ENCODE measurements at regions not wholly inside any gene's neighbourhood (a gene's known extent, or its start where the extent isn't known, plus 50 kb on each side); places are given as distances from the start of the nearest gene placed in this dataset.
A peak's percentile ranks its signal among the peaks of the same experiment; 100 is the strongest.

- DNase-seq (ENCODE audit: low read depth, low spot score): no peak
Observed at GRCh38 chr6:44706011-44706410, 318.5 kb downstream of the CDC5L start.

DNA sequence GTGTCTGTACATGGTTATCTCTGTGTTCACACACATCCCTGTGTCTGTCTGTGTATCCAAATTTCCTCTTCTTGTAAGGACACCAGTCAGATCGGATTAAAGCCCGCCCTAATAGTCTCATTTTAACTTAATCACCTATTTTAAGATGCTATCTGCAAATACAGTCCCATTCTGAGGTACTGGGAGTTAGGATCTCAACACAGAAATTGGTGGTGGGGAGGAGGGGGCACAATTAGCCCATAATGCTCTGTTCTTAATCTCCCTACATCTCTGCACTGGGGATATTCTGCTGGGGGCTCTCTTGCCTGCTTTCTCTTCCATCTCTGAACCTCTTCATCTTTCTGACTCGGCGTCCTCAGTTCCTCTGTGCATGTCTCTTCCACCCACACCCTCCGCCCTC is 320.7 kb downstream of the CDC5L start:
- DNase-seq (ENCODE audit: low read depth, low spot score): no peak

GRCh38 chr6:44712353-44713111 is 325.0 kb downstream of the CDC5L start:
- peak; percentile 33 for DNase-seq (ENCODE audit: low read depth, low spot score)

DNA sequence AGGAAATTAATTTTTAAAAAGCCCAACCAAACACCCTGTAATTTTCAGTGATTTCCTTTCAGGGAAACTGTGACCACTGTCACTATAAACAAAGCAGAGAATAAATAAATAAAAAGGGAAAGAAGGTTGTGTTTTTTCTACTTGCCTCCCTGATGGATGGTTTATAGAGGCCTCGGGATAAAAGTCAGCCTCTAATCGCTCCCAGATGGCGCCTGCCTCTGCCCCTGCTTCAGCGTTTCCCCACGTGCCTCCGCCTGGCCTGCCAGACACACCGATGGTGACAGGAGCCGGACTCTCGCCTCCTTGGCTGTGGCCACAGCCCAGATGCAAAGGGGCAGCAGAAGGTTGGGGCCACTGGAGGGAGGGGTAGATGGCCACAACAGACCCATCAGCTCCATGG is 327.7 kb downstream of the CDC5L start:
- DNase-seq (ENCODE audit: low read depth, low spot score): no peak

DNA sequence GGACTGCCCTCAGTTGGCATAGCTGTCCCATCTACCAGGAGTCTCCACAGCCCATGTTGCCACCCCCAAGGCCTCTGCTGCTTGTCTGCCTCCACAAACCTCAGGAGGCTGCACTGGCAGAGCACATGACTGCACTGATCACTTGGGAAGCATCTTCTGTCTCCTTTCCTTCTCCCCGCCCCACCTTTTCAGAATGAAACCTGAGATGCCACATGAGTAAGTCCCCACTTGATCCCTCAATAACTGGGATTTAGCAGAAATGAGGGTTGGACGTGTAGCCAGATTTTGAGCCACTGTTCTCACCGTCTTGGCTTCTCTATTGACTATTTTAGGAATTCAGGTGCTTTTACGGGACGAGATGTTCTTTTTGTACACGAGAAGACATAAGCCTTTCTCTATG is 328.4 kb downstream of the CDC5L start:
- no peak for DNase-seq (ENCODE audit: low read depth, low spot score)

- no peak for DNase-seq (ENCODE audit: low read depth, low spot score)
Observed at GRCh38 chr6:44717431-44717830, 329.9 kb downstream of the CDC5L start.

DNA sequence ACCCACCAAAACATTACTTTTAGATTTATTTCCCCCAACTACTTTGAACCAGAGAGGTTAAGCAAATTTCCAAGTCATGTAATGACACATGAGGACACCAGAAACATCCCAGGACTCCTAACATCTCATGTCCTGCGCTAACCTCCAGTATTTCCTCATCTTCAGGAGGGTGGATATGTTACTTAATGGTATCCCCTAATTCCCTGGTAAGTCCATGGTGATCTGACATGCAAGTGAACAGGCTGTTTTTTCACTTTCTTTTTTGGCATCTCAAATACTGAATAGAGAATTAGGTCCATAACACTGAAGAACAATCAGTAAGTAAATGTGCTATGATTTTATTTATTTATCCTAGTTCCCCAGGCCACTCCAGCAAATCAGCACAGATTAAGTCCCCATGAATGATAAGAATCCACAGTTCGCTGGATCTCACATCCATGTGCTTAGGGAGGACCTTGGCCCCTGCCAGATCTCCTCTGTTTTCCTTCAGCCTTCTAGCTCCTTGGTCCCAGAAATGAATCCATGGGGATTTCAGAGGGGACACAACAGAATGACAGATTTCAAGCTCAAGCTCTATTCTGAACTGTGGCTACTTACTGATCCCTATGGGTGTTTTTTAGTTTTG is 334.6 kb downstream of the CDC5L start:
- no peak for DNase-seq (ENCODE audit: low read depth, low spot score)

- no peak for DNase-seq (ENCODE audit: low read depth, low spot score)
Observed at GRCh38 chr6:44722736-44723135, 335.2 kb downstream of the CDC5L start.

DNA sequence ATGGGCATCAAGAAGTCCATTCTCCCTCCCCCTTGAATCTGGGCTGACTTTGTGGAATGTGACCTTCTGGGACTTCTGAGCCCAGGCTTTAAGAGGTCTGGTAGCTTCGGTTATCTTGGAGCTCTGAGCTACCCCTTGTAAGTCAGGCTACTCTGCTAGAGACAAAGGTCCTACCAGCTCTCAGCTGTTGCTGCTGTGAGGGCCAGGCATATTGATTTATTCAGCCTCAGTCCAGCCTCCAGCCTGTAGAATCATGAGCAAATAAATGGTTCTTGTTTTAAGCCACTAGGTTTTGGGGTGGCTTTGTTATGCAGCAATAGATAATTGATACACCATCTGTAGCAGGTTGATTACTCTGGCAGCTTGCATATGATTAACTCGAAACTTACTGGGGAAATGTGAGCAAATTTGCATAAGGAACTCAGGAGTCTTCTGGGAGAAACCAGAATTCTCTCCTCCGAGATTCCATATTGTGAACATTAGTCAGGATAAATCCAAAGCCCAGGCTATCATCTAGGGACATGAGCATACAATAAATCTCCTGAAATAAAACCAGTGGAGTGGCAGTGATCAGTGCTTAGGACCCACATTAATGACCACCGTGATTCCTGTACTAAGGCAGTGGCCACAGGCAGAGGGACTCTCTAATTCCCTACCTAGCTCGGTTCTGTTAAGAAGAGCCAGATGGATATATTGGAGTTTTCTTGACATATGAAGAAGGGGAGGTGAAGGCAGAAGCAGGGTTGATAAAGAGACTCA is 336.1 kb downstream of the CDC5L start:
- DNase-seq (ENCODE audit: low read depth, low spot score): no peak

DNA sequence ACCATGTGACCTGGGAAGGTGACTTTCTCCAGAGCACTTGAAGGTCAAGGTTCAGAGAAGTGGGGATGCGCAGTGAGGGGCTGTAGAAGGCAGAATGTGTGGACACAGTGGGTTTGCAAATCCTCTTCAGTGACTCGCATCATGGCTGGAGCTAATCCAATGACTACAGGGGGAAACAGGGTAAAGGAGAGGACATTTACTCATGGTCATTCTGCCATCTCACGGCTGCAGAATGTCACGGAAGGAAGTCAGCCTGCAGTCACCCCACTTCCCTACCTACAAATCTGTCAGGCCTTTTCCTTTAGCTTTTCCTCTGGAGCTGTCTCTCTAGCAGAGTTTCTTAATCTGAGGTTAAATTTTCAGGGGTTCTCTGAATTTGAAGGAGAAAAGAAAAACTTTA is 337.6 kb downstream of the CDC5L start:
- DNase-seq (ENCODE audit: low read depth, low spot score): no peak

- DNase-seq (ENCODE audit: low read depth, low spot score): peak; percentile 54
Observed at GRCh38 chr6:44727651-44728630, 340.4 kb downstream of the CDC5L start.

DNA sequence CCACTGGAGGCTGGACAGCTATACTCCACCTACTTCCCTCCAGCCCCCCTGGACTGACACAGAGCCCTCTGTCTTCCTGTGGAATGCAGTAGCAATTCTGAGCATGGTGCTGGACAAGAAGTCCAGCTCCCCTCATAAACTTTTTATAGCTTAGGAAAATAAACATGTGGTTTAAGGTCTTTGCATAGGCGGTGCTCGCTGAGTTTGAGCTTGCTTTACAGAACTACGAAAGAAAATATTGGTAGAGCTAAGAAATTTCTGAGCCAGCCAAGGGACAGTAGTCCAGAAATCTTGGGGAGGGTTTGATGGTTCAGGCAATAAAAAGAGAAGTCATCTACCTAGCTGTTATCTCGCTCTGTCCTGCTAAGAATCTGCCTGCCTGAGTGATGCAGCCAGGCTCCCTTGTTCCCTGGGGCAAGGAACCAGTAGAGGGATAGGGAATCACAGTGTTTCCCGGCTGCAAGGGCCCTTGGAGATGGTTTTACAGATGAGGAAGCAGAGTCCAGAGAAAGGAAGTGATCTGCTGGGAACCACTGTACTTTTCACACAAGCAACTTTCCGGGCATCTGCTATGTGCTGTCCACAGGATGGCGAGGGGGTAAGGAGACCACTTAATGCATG is 343.4 kb downstream of the CDC5L start:
- peak; percentile 74 for DNase-seq (ENCODE audit: low read depth, low spot score)

GRCh38 chr6:44731485-44732095 is 344.1 kb downstream of the CDC5L start:
- no peak for DNase-seq (ENCODE audit: low read depth, low spot score)

GRCh38 chr6:44732243-44732642 is 344.7 kb downstream of the CDC5L start:
- DNase-seq (ENCODE audit: low read depth, low spot score): no peak

DNA sequence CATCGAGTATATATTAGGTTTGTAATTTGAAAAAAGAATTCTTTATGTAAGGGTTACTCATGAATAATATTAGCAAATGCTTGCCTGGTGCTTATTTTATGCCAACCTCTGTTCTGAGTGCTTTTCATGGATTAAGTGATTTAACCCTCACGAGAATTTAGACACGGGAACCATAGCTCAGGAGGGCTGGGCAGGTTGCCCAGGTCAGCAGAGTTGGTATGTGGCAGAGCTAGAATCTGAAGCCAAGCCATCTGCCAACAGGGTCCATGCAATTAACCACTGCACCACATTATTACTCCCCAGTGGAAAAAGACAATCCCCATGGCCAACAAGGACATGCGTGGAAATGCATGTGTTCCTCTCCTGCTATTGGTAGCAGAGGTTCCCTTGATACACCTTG is 345.6 kb downstream of the CDC5L start:
- DNase-seq (ENCODE audit: low read depth, low spot score): no peak

GRCh38 chr6:44733868-44734267 is 346.4 kb downstream of the CDC5L start:
- no peak for DNase-seq (ENCODE audit: low read depth, low spot score)

GRCh38 chr6:44734886-44735629 is 347.6 kb downstream of the CDC5L start:
- DNase-seq (ENCODE audit: low read depth, low spot score): no peak

GRCh38 chr6:44735630-44735963 is 348.1 kb downstream of the CDC5L start:
- DNase-seq (ENCODE audit: low read depth, low spot score): no peak

GRCh38 chr6:44737341-44737740 is 349.8 kb downstream of the CDC5L start:
- DNase-seq (ENCODE audit: low read depth, low spot score): no peak

Measured in ELF-1 (cell line).